ENCODE measurements at regions not wholly inside any gene's neighbourhood (a gene's known extent, or its start where the extent isn't known, plus 50 kb on each side); places are given as distances from the start of the nearest gene placed in this dataset.

GRCh38 chr16:31708348-31708747 is 165.3 kb upstream of the ZNF267 start:
- Histone ChIP-seq H3K4me1 (ENCODE audit: insufficient read depth, insufficient read length) (peaks cover 4% of the 10 kb centered on the region), H3K36me3 (ENCODE audit: insufficient read depth, insufficient read length, low read length) (peaks cover 60% of the 10 kb centered on the region), H3K4me3 (ENCODE audit: insufficient read length, low read depth) (no peak overlapping the region), H3K9me3 (ENCODE audit: insufficient read depth, low read length) (no peaks in the 10 kb centered on the region), H3K27me3 (ENCODE audit: insufficient read depth, insufficient read length) (no peaks in the 10 kb centered on the region), H3K9ac (ENCODE audit: insufficient read length, low read depth) (no peak overlapping the region)
- no peak for DNase-seq (ENCODE audit: low read depth, low spot score)
- TF ChIP-seq YY1 (IDR thresholded peaks at IDR 0.05; ENCODE audit: insufficient read depth, insufficient read length): no peak
- TF ChIP-seq SUZ12 (IDR thresholded peaks at IDR 0.05; ENCODE audit: extremely low read depth, insufficient read depth, insufficient read length): no peak
- TF ChIP-seq ZNF274 (IDR thresholded peaks at IDR 0.05; ENCODE audit: low read depth, low read length): no peak

- Histone ChIP-seq H3K9me3 (ENCODE audit: insufficient read depth, low read length) (no peaks in the 10 kb centered on the region), H3K4me3 (ENCODE audit: insufficient read length, low read depth) (no peak overlapping the region), H3K27me3 (ENCODE audit: insufficient read depth, insufficient read length) (no peaks in the 10 kb centered on the region), H3K9ac (ENCODE audit: insufficient read length, low read depth) (no peak overlapping the region), H3K4me1 (ENCODE audit: insufficient read depth, insufficient read length) (peaks cover 4% of the 10 kb centered on the region), H3K36me3 (ENCODE audit: insufficient read depth, insufficient read length, low read length) (peaks cover 52% of the 10 kb centered on the region)
- TF ChIP-seq ZNF274 (IDR thresholded peaks at IDR 0.05; ENCODE audit: low read depth, low read length) (no peak), SUZ12 (IDR thresholded peaks at IDR 0.05; ENCODE audit: extremely low read depth, insufficient read depth, insufficient read length) (no peak), YY1 (IDR thresholded peaks at IDR 0.05; ENCODE audit: insufficient read depth, insufficient read length) (no peak)
- DNase-seq (ENCODE audit: low read depth, low spot score): no peak
Observed at GRCh38 chr16:31709181-31709580, 164.4 kb upstream of the ZNF267 start.

GRCh38 chr16:31710134-31710533 is 163.5 kb upstream of the ZNF267 start:
- H3K9ac ChIP-seq (ENCODE audit: insufficient read length, low read depth): no peak overlapping the region
- peaks cover 4% of the 10 kb centered on the region for H3K4me1 ChIP-seq (ENCODE audit: insufficient read depth, insufficient read length)
- TF ChIP-seq ZNF274 (IDR thresholded peaks at IDR 0.05; ENCODE audit: low read depth, low read length) (no peak), SUZ12 (IDR thresholded peaks at IDR 0.05; ENCODE audit: extremely low read depth, insufficient read depth, insufficient read length) (no peak)
- no peaks in the 10 kb centered on the region for H3K9me3 ChIP-seq (ENCODE audit: insufficient read depth, low read length)
- no peak overlapping the region for H3K4me3 ChIP-seq (ENCODE audit: insufficient read length, low read depth)
- no peak for DNase-seq (ENCODE audit: low read depth, low spot score)
- H3K36me3 ChIP-seq (ENCODE audit: insufficient read depth, insufficient read length, low read length): peaks cover 52% of the 10 kb centered on the region
- H3K27me3 ChIP-seq (ENCODE audit: insufficient read depth, insufficient read length): no peaks in the 10 kb centered on the region

- H3K27me3 ChIP-seq (ENCODE audit: insufficient read depth, insufficient read length): no peaks in the 10 kb centered on the region
- peaks cover 52% of the 10 kb centered on the region for H3K36me3 ChIP-seq (ENCODE audit: insufficient read depth, insufficient read length, low read length)
Observed at GRCh38 chr16:31710880-31711279, 162.7 kb upstream of the ZNF267 start.

GRCh38 chr16:31711344-31711845 is 162.2 kb upstream of the ZNF267 start:
- TF ChIP-seq SUZ12 (IDR thresholded peaks at IDR 0.05; ENCODE audit: extremely low read depth, insufficient read depth, insufficient read length) (no peak), ZNF274 (IDR thresholded peaks at IDR 0.05; ENCODE audit: low read depth, low read length) (no peak), YY1 (IDR thresholded peaks at IDR 0.05; ENCODE audit: insufficient read depth, insufficient read length) (no peak)
- no peak overlapping the region for H3K9ac ChIP-seq (ENCODE audit: insufficient read length, low read depth)

More at GRCh38 chr16:31710880-31711279, 162.7 kb upstream of the ZNF267 start:
- peaks cover 4% of the 10 kb centered on the region for H3K4me1 ChIP-seq (ENCODE audit: insufficient read depth, insufficient read length)
- H3K4me3 ChIP-seq (ENCODE audit: insufficient read length, low read depth): no peak overlapping the region
- no peak for DNase-seq (ENCODE audit: low read depth, low spot score)
- no peaks in the 10 kb centered on the region for H3K9me3 ChIP-seq (ENCODE audit: insufficient read depth, low read length)
- H3K9ac ChIP-seq (ENCODE audit: insufficient read length, low read depth): no peak overlapping the region
- TF ChIP-seq ZNF274 (IDR thresholded peaks at IDR 0.05; ENCODE audit: low read depth, low read length): no peak

GRCh38 chr16:31712064-31712540 is 161.5 kb upstream of the ZNF267 start:
- no peak overlapping the region for H3K9ac ChIP-seq (ENCODE audit: insufficient read length, low read depth)
- DNase-seq (ENCODE audit: low read depth, low spot score): no peak
- H3K36me3 ChIP-seq (ENCODE audit: insufficient read depth, insufficient read length, low read length): peaks cover 49% of the 10 kb centered on the region
- TF ChIP-seq SUZ12 (IDR thresholded peaks at IDR 0.05; ENCODE audit: extremely low read depth, insufficient read depth, insufficient read length): no peak
- no peak for TF ChIP-seq YY1 (IDR thresholded peaks at IDR 0.05; ENCODE audit: insufficient read depth, insufficient read length)
- no peak for TF ChIP-seq ZNF274 (IDR thresholded peaks at IDR 0.05; ENCODE audit: low read depth, low read length)
- peaks cover 4% of the 10 kb centered on the region for H3K4me1 ChIP-seq (ENCODE audit: insufficient read depth, insufficient read length)
- H3K9me3 ChIP-seq (ENCODE audit: insufficient read depth, low read length): no peaks in the 10 kb centered on the region
- H3K27me3 ChIP-seq (ENCODE audit: insufficient read depth, insufficient read length): no peaks in the 10 kb centered on the region
- H3K4me3 ChIP-seq (ENCODE audit: insufficient read length, low read depth): no peak overlapping the region

More at GRCh38 chr16:31711344-31711845, 162.2 kb upstream of the ZNF267 start:
- Histone ChIP-seq H3K9me3 (ENCODE audit: insufficient read depth, low read length) (no peaks in the 10 kb centered on the region), H3K4me3 (ENCODE audit: insufficient read length, low read depth) (no peak overlapping the region), H3K27me3 (ENCODE audit: insufficient read depth, insufficient read length) (no peaks in the 10 kb centered on the region), H3K36me3 (ENCODE audit: insufficient read depth, insufficient read length, low read length) (peaks cover 52% of the 10 kb centered on the region), H3K4me1 (ENCODE audit: insufficient read depth, insufficient read length) (peaks cover 4% of the 10 kb centered on the region)
- DNase-seq (ENCODE audit: low read depth, low spot score): no peak

- Histone ChIP-seq H3K4me1 (ENCODE audit: insufficient read depth, insufficient read length) (peaks cover 4% of the 10 kb centered on the region), H3K4me3 (ENCODE audit: insufficient read length, low read depth) (peak overlapping the region; percentile 86), H3K36me3 (ENCODE audit: insufficient read depth, insufficient read length, low read length) (peaks cover 37% of the 10 kb centered on the region), H3K9ac (ENCODE audit: insufficient read length, low read depth) (peak overlapping the region; percentile 96), H3K27me3 (ENCODE audit: insufficient read depth, insufficient read length) (no peaks in the 10 kb centered on the region), H3K9me3 (ENCODE audit: insufficient read depth, low read length) (no peaks in the 10 kb centered on the region)
- peak; percentile 94 for DNase-seq (ENCODE audit: low read depth, low spot score)
- no peak for TF ChIP-seq SUZ12 (IDR thresholded peaks at IDR 0.05; ENCODE audit: extremely low read depth, insufficient read depth, insufficient read length)
- no peak for TF ChIP-seq ZNF274 (IDR thresholded peaks at IDR 0.05; ENCODE audit: low read depth, low read length)
- TF ChIP-seq YY1 (IDR thresholded peaks at IDR 0.05; ENCODE audit: insufficient read depth, insufficient read length): peak; percentile 64
Observed at GRCh38 chr16:31713071-31713944, 160.3 kb upstream of the ZNF267 start.

Data from NT2/D1 (cell line).